ENCODE measurements at regions not wholly inside any gene's neighbourhood (a gene's known extent, or its start where the extent isn't known, plus 50 kb on each side); places are given as distances from the start of the nearest gene placed in this dataset.

DNA sequence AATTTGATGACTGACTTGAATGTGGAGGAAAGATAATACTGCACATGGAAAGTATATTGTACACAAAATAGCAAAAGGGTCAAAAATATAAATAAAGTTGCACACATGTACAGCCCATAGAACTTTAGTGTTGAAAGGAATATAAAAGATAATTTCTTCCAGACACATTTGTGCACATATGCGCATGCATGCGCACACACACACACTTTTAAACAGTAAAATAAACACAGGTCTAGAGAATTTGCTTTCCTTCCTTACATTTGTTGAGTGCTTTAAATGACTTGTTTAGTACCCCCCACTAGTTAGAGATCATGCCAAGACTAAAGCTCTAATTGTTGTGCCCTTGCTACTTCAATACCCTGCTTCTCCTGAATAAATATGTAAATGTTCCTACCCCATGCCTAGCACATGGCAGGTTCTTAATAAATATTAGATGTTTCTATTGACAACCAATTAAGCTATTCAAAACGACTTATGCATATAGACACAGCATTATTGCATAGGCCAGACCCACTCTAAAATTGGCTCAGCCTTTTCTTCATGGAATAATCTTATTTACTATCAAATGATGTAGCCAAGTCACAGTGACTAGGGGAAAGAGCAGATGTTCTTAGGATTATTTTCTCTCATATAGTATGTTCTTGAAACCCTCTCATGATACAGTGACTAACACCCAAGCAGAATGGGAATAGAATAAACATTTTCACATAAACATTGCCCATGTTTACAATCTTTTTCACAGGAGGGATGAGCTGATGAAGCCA, 165.5 kb upstream of the ACVR2A start:
- H3K27ac ChIP-seq: no peak overlapping the region
- TF ChIP-seq, protein P1, sequence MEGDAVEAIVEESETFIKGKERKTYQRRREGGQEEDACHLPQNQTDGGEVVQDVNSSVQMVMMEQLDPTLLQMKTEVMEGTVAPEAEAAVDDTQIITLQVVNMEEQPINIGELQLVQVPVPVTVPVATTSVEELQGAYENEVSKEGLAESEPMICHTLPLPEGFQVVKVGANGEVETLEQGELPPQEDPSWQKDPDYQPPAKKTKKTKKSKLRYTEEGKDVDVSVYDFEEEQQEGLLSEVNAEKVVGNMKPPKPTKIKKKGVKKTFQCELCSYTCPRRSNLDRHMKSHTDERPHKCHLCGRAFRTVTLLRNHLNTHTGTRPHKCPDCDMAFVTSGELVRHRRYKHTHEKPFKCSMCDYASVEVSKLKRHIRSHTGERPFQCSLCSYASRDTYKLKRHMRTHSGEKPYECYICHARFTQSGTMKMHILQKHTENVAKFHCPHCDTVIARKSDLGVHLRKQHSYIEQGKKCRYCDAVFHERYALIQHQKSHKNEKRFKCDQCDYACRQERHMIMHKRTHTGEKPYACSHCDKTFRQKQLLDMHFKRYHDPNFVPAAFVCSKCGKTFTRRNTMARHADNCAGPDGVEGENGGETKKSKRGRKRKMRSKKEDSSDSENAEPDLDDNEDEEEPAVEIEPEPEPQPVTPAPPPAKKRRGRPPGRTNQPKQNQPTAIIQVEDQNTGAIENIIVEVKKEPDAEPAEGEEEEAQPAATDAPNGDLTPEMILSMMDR (IDR thresholded peaks at IDR 0.05): no peak
- no peak for TF ChIP-seq POLR2A (IDR thresholded peaks at IDR 0.05)
- no peaks in the 10 kb centered on the region for H3K36me3 ChIP-seq
- intact Hi-C loops (cut with DNase I): no loop called here
- no peaks in the 10 kb centered on the region for H3K4me1 ChIP-seq
- no peak for DNase-seq
- H3K9me3 ChIP-seq: no peaks in the 10 kb centered on the region
- 74 to 82% methylated on average over 3 of the region's 3 CpGs for whole genome bisulfite sequencing, 2 donors
- no peak overlapping the region for H3K4me3 ChIP-seq (replicated peaks in 1 of 3)
- no peaks in the 10 kb centered on the region for H3K27me3 ChIP-seq

DNA sequence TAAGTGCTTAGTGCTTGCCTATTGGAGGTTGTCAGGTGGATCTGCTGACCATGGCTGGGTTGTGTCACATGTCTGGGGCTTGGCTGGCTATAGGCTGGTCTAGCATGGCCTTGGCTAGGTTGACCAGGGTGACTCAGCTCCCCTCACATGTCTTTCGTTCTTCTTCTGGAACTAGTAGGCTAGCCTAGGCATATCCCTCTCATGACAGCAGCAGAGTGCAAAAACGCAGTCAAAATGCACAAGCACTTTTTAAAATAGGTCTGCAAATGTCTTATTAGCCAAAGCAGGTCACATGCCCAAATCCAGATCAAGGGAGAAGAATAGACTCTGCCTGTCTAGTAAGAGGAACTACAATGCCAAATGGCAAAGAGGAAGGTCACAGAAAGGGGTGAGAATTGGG, 179.7 kb upstream of the ACVR2A start:
- DNase-seq: no peak
- TF ChIP-seq POLR2A (IDR thresholded peaks at IDR 0.05): no peak
- TF ChIP-seq, protein P1 (IDR thresholded peaks at IDR 0.05): no peak

DNA sequence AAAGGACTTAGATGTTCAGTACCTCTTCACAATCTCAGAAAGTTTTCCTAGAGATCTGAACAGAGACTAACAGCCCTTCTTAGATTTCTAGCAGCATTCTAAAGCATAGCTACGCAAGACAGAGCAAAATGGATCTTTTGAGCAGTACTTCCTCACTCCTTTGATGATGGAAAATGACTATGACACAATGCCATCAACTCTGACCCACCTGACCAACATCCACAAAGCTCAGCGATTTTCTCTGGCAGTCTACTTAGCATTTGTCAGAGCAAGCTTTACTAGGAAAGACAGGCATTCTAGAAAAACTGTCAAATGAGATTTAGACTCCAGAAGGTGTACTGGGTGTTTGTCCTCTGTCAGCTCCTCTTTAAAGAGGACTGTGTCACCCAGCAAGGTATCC, 180.9 kb upstream of the ACVR2A start:
- TF ChIP-seq, protein P1 (IDR thresholded peaks at IDR 0.05): no peak
- TF ChIP-seq POLR2A (IDR thresholded peaks at IDR 0.05): no peak
- H3K36me3 ChIP-seq: no peaks in the 10 kb centered on the region
- H3K4me1 ChIP-seq: no peaks in the 10 kb centered on the region
- H3K27ac ChIP-seq: no peak overlapping the region
- no peak overlapping the region for H3K4me3 ChIP-seq (replicated peaks in 1 of 3)
- H3K9me3 ChIP-seq: no peaks in the 10 kb centered on the region
- 72 to 81% methylated on average over 2 of the region's 2 CpGs for WGBS, 2 donors
- no peaks in the 10 kb centered on the region for H3K27me3 ChIP-seq
- no peak for DNase-seq
- intact Hi-C loops (cut with DNase I): no loop called here

More for the DNA sequence above, 179.7 kb upstream of the ACVR2A start:
- intact Hi-C loops (cut with DNase I): no loop called here
- no peak overlapping the region for H3K4me3 ChIP-seq (replicated peaks in 1 of 3)
- 70 to 82% methylated on average over 2 of the region's 2 CpGs for WGBS, 2 donors
- no peaks in the 10 kb centered on the region for H3K9me3 ChIP-seq
- no peaks in the 10 kb centered on the region for H3K27me3 ChIP-seq
- H3K36me3 ChIP-seq: no peaks in the 10 kb centered on the region
- H3K4me1 ChIP-seq: no peaks in the 10 kb centered on the region
- H3K27ac ChIP-seq: no peak overlapping the region

DNA sequence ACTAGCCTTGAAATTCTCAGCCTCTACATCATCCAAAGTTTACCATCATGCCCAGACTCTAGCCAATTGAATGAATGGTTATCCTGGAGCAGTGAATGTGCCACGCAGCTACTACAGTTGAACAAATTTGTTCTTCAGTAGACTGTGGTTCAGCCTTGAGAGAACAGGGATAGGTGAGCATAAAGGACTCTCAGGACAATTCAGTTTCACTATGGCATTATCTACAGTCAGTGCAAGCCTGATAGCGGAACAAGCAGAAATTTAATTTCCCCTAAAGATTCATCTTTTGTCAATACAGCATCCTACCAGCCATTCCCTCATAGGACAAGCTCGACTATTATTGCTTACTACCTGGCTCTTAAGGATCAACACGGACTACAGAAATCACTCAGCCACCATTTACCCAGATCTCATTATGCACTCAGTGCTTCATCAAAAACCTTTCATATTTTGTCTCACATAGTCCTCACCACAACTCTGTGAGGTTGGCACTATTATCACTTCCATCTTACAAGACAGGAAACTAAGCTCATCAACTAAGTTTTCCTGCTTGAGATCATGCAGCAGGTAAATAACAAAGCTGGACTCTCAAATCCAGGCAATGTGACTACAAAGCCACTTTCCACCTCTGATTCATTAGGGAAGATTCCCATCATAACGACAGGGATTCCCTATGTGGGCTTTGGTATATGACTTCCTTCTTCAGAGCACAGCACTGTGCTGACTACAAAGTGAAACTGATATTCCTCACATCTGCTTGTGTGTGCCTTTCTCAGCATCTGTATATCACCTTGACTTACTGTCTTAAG, 181.5 kb upstream of the ACVR2A start:
- intact Hi-C loops (cut with DNase I): no loop called here
- no peaks in the 10 kb centered on the region for H3K36me3 ChIP-seq
- TF ChIP-seq POLR2A (IDR thresholded peaks at IDR 0.05): no peak
- TF ChIP-seq, protein P1 (IDR thresholded peaks at IDR 0.05): no peak
- 88 to 89% methylated on average over 5 of the region's 5 CpGs for WGBS, 2 donors
- no peaks in the 10 kb centered on the region for H3K27me3 ChIP-seq
- H3K27ac ChIP-seq: no peak overlapping the region
- H3K4me1 ChIP-seq: no peaks in the 10 kb centered on the region
- H3K4me3 ChIP-seq (replicated peaks in 1 of 3): no peak overlapping the region
- no peak for DNase-seq
- no peaks in the 10 kb centered on the region for H3K9me3 ChIP-seq

DNA sequence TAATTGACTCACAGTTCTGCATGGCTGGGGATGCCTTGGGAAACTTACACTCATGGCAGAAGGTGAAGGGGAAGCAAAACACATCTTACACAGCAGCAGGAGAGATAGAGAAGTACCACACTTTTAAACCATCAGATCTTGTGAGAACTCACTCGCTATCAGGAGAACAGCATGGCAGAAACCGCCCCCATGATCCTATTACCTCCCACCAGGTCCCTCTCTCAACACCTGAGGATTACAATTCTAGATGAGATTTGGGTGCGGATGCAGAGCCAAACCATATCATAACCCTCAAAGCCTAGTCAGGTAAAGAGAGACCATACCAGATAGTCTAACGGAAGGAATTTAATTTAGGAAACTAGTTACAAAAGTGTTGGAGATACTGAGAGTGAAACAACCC, 182.6 kb upstream of the ACVR2A start:
- no peaks in the 10 kb centered on the region for H3K4me1 ChIP-seq
- H3K4me3 ChIP-seq (replicated peaks in 1 of 3): no peak overlapping the region
- intact Hi-C loops (cut with DNase I): no loop called here
- H3K27me3 ChIP-seq: no peaks in the 10 kb centered on the region
- WGBS, 2 donors: 93 to 95% methylated on average over 4 of the region's 4 CpGs
- H3K27ac ChIP-seq: no peak overlapping the region
- TF ChIP-seq, protein P1 (IDR thresholded peaks at IDR 0.05): no peak
- no peak for TF ChIP-seq POLR2A (IDR thresholded peaks at IDR 0.05)
- no peaks in the 10 kb centered on the region for H3K36me3 ChIP-seq
- H3K9me3 ChIP-seq: no peaks in the 10 kb centered on the region
- DNase-seq: no peak
